Activated CD8-positive, alpha-beta memory T cell treated with anti-CD3 and anti-CD28 coated beads, Interleukin-2, amount 10 ng/mL, durations not matched to agents 7 days and 5 days (primary cell): ENCODE measurements at regions not wholly inside any gene's neighbourhood (a gene's known extent, or its start where the extent isn't known, plus 50 kb on each side); places are given as distances from the start of the nearest gene placed in this dataset.
"Not testable (repeated sequence)": the region's sequence is repeated elsewhere in the genome, so short reads cannot be mapped to it uniquely, and the experiment has no call there.

Source experiments
- ATAC-seq: fragments of 150-1000 bp; cut with Tn5 transposase; one replicate; pipeline ENCODE4 v1.10.0; 2021; ENCODE audit warnings: moderate library complexity
- CTCF ChIA-PET: fragments of 350-600 bp; sonication (Branson Sonifier 250); formaldehyde crosslinking; loops from one replicate; lab custom pipeline; 2021; ENCODE audit warnings: antibody characterized with exemption; lab: Charles Lee
- DNase-seq: peaks from one replicate; pipeline ENCODE4 v3.0.0-alpha.2; 2020
- H3K27ac Mint-ChIP-seq: one replicate; pipeline ENCODE4 v1.8.0; 2021; ENCODE audit warnings: mild to moderate bottlenecking, mixed read lengths
- H3K27me3 Mint-ChIP-seq: one replicate; pipeline ENCODE4 v1.8.0; 2021; ENCODE audit warnings: mixed read lengths
- H3K36me3 Mint-ChIP-seq: one replicate; pipeline ENCODE4 v1.8.0; 2021; ENCODE audit warnings: mild to moderate bottlenecking, mixed read lengths
- H3K4me1 Mint-ChIP-seq: one replicate; pipeline ENCODE4 v1.8.0; 2021; ENCODE audit warnings: mixed read lengths
- H3K4me3 Mint-ChIP-seq: one replicate; pipeline ENCODE4 v1.8.0; 2021; ENCODE audit warnings: mild to moderate bottlenecking, moderate library complexity, mixed read lengths
- H3K9me3 Mint-ChIP-seq: one replicate; pipeline ENCODE4 v1.8.0; 2022; ENCODE audit warnings: low read depth, mixed read lengths

DNA sequence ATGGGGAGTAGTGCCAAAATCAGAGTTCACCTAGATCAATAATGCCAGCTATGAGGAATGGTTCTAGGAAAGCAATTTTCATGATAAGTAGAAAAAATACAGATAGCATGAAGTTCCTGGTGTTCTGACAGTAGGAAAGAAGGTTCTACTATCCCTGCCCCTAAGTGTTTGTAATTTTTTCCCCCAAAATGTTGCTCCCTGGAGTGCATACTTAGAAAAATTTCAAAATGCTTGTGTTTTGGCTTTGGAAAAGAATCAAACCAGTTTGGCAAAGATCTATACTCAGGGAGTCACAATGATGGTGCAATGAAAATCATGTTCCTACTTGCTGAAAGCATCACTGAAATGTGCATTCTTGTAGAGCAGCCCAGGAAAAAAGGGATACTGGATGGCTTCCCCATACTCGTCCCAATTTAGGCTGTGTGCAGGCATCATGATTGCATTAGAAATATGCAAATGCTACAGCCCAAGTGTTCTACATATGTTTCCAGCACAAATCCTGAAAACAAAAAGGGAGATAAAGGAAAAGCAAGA, 74.7 kb downstream of the LPAR4 start:
- no peaks in the 10 kb centered on the region for H3K27me3 Mint-ChIP-seq
- no peaks in the 10 kb centered on the region for H3K9me3 Mint-ChIP-seq
- H3K36me3 Mint-ChIP-seq = peaks cover 1% of the 10 kb centered on the region
- H3K4me3 Mint-ChIP-seq = no peak overlapping the region
- ATAC-seq (no peak), DNase-seq (no peak)
- CTCF ChIA-PET = no interaction called here
- H3K27ac Mint-ChIP-seq = no peak overlapping the region
- no peaks in the 10 kb centered on the region for H3K4me1 Mint-ChIP-seq

DNA sequence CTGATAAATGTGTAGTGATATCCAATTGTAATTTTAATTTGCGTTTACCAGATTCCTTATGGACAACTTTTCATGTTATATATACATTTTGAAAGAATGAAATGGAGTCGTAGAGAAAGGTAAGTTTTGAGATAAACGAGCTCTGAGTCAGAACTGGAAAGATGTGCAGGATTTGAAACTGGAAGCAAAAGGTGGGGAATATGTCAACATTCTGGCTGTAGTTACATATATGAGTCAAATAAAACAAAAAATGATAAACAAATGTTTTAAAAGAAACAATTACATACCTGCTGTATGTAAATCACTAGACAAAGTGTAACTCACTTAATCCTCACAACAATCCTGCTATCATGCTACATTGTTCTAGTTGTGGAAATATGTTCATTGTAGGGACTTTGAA, 84.0 kb downstream of the LPAR4 start:
- Mint-ChIP-seq H3K27me3 (no peaks in the 10 kb centered on the region), H3K27ac (no peak overlapping the region), H3K36me3 (no peaks in the 10 kb centered on the region), H3K4me1 (no peaks in the 10 kb centered on the region), H3K4me3 (no peak overlapping the region), H3K9me3 (no peaks in the 10 kb centered on the region)
- ATAC-seq (no peak), DNase-seq (no peak)
- CTCF ChIA-PET = no interaction called here

DNA sequence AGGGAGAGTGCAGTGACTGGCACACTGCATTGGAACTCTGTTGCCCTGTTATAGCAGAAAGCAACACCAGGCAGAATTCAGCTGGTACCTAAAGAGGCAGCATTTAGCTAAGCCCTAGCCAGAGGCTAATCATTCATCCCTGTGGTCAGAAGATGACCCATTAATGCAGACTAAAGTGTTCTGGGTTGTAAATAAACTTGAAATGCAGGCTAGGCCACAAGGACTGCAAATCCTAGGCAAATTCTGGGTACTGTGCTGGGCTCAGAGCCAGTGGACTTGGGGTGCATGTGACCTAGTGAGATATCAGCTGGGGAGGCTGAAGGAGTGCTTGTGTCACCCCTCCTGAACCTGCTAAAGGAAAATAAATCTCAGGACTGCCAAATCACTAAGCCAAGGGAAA, 91.2 kb downstream of the LPAR4 start:
- H3K4me1 Mint-ChIP-seq = no peaks in the 10 kb centered on the region
- DNase-seq (no peak), ATAC-seq (no peak)
- no peaks in the 10 kb centered on the region for H3K27me3 Mint-ChIP-seq
- no peaks in the 10 kb centered on the region for H3K9me3 Mint-ChIP-seq
- H3K4me3 Mint-ChIP-seq = no peak overlapping the region
- no peaks in the 10 kb centered on the region for H3K36me3 Mint-ChIP-seq
- CTCF ChIA-PET = no interaction called here
- no peak overlapping the region for H3K27ac Mint-ChIP-seq

DNA sequence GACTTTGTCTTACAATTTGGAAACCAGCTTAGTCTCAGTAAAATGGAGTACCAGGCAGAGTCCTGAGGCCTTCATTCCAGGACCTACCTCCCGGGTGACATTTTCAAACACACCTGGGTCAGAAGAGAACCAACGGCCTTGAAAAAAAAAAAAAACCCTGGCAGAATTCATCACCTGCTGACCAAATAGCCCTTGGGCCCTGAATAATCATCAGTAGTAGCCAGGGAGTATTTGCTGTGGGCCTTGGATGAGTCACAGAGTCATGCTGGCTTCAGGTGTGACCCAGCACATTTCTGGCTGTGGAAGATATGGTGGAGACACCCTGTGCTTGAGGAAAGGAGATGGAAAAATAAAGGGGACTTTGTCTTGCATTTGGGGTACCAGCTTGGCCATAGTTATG, 92.2 kb downstream of the LPAR4 start:
- H3K4me1 Mint-ChIP-seq = no peaks in the 10 kb centered on the region
- H3K27ac Mint-ChIP-seq = no peak overlapping the region
- H3K4me3 Mint-ChIP-seq = no peak overlapping the region
- no peaks in the 10 kb centered on the region for H3K27me3 Mint-ChIP-seq
- no peaks in the 10 kb centered on the region for H3K9me3 Mint-ChIP-seq
- DNase-seq = no peak
- CTCF ChIA-PET = no interaction called here
- H3K36me3 Mint-ChIP-seq = no peaks in the 10 kb centered on the region
- ATAC-seq = no peak

DNA sequence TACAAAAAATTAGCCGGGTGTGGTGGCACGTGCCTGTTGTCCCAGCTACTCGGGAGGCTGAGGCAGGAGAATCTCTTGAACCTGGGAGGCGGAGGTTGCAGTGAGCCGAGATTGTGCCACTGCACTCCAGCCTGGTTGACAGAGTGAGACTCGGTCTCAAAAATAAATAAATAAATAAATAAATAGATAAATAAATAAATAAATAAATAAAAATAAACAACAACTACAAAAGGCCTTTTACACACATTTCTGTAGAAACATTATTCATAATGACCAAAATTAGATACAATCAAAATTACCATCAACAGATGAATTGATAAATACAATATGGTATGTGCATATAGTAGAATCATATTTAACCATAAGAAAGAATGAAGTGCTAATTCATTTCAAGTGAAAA, 96.7 kb downstream of the LPAR4 start:
- H3K9me3 Mint-ChIP-seq, H3K27me3 Mint-ChIP-seq, DNase-seq, H3K36me3 Mint-ChIP-seq, H3K27ac Mint-ChIP-seq, CTCF ChIA-PET, ATAC-seq, H3K4me1 Mint-ChIP-seq, H3K4me3 Mint-ChIP-seq: not testable (repeated sequence)

DNA sequence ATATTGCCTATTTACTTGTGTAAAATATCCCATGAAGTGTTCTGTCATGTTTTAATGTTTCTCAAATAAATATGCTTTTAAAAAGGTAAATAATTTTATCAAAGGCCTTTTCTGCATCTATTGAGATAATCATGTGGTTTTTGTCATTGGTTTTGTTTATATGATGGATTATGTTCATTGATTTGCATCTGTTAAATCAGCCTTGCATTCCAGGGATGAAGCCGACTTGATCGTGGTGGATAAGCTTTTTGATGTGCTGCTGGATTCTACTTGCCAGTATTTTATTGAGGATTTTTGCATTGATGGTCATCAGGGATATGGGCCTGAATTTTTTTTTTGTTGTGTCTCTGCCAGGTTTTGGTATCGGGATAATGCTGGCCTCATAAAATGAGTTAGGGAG, 63.9 kb upstream of the P2RY10 start:
- DNase-seq, ATAC-seq, H3K27me3 Mint-ChIP-seq, CTCF ChIA-PET, H3K4me1 Mint-ChIP-seq, H3K4me3 Mint-ChIP-seq, H3K27ac Mint-ChIP-seq, H3K9me3 Mint-ChIP-seq: not testable (repeated sequence)
- peaks cover 11% of the 10 kb centered on the region for H3K36me3 Mint-ChIP-seq

DNA sequence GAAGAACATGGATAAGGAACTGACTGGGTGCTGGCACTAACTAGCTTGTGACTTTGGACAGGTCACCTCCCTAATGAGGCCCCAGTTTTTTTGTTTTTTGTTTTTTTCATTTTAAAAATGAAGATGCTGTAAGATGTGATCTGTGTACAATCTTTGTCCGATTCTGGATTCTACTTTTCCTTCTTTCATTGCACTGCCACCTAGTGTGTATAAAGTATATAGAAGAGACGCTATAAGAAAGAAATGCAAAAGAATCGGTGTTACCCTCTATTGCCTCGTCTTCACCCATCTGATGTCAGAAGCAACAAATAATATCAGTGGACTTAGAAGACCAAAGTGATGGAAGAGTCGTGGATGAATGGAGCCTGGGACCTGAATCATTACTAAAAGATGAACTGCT, 58.6 kb upstream of the P2RY10 start:
- Mint-ChIP-seq H3K27me3 (no peaks in the 10 kb centered on the region), H3K9me3 (no peaks in the 10 kb centered on the region), H3K36me3 (peaks cover 3% of the 10 kb centered on the region), H3K4me3 (no peak overlapping the region), H3K27ac (peak overlapping the region; percentile 10), H3K4me1 (peaks cover 8% of the 10 kb centered on the region)
- CTCF ChIA-PET = interaction anchor here (0.9 kb wide), 1 partner anchor 331 kb away, joined by 3 read pairs; no protein-coding TSS in a partner anchor
- DNase-seq = no peak
- ATAC-seq = peak; percentile 57
